ENCODE measurements at regions not wholly inside any gene's neighbourhood (a gene's known extent, or its start where the extent isn't known, plus 50 kb on each side); places are given as distances from the start of the nearest gene placed in this dataset.
A peak's percentile ranks its signal among the peaks of the same experiment; 100 is the strongest.
"Not testable (repeated sequence)": the region's sequence is repeated elsewhere in the genome, so short reads cannot be mapped to it uniquely, and the experiment has no call there.

DNA sequence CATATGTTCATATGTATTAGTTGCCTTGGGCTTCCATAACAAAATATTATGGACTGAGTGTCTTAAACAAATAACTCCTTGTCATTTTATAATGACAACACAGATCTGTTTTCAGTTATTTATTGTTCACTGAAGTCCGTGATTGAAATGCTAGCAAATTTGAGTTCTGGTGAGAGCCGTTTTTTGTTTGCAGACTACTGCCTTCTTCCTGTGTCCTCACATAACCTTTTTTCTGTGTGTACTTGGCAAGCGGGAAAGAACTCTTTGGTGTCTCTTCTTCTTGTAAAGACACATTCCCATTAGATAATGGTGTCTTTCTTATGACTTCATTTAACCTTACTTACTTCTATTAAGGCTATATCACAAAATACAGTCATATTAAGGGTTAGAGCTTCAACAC lies 482.9 kb upstream of the EYS start:
- no peak for DNase-seq

DNA sequence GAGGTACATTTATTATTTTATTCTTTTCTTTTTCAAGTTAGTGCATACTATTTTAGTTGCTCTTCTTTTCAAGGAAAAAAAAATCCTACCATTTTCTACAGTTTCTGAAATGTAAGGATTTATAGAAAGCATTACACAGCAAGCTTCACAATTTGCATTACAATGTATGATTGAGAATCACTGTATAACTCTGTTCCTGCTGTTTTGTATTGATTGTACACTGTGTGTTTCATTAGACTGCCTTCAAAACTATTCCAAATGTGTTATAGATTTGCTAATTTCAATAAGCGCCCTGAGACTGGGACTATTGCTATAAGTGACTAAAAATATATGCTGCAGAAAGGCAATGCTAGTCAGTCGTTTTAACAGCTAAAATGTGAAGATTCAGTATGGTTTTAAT lies 479.7 kb upstream of the EYS start:
- DNase-seq: no peak

DNA sequence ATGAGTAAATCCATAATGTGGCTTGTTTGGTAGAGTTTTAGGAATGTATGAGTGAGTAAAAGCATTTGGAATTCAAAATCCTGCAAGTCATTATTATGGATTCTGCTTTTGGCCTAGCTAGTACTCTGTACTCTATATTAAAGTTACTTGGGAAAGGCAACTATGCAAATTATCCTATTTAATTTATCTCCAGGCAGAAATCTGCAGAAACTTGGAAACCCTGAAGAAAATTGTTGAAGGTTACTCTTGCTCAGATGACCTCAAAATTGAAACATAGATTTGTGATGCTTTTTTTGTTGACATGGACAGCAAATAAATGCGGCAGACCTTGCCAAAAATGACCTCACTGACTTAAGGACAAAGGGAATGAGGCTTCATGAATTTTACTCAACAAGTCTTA lies 477.1 kb upstream of the EYS start:
- DNase-seq: no peak

DNA sequence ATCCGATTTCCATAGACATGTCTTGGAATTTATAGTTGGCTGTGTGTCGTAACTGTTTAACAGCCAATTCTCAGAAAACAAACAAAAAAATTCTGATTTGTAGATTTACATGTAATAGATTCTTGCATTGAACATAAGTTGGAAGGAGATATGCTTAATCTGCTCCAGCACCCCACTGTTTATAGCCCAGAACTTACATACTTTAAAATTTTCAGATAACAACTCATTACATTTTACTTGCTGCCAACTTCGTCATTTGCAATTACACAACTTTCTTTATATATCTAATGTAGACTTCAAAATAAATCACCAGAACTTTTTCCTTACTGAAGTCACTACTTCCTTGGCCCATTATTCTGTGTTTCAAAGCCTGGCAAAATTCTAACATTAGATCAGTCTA lies 472.3 kb upstream of the EYS start:
- DNase-seq: no peak

DNA sequence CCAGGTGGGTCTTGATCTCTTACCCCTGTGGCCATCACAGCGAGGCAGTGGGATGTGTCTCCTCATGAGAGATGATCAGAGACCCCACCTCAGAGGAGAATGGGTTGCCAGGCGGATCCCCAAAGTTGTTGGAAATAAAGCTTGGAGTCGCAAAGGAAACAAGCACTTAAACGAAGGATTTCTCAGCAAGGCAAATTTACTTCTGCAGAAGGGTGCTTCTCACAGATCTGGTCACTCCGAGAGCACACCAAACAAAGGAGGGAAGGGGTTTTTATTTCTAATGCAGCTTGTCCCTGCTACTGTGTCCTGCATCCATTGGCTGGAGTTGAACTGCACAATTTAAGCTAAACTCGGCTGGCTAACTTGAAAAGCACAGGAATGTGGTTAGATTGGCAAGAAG lies 466.6 kb upstream of the EYS start:
- no peak for DNase-seq

DNA sequence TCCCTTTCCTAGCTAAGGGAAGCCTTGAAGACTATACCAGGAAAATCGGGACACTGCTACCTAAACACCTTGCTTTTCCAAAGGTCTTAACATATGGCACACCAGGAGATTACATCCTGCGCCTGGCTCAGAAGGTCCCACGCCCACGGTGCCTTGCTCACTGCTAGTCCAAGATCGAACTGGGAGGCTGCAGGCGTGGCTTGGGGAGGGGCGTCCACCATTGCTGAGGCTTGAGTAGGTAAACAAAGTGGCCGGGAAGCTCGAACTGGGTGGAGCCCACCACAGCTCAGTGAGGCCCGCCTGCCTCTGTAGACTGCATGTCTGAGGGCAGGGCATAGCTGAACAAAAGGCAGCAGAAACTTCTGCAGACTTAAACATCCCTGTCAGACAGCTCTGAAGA lies 459.7 kb upstream of the EYS start:
- DNase-seq: not testable (repeated sequence)

DNA sequence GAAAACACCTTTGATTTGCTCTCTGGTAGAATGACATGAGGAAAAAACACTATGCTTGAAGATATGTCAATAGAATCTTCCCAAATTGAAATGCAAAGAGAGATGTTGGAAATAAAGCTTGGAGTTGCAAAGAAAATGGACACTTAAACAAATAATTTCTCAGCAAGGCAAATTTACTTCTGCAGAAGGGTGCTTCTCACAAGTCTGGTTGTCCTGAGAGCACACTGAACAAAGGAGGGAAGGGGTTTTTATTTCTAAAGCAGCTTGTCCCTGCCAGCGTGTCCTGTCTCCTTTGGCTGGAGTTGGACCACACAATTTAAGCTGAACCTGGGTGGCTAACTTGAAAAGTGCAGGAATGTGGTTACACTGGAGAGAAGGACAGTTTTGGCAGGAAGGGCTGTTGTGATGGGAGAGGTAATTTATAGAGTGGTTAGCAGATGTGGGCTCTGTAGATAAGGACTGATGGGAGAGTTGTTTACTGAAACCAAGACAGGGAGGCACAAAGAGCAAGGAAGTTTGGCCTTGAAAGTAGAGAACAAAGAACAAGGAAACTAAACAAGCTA lies 454.6 kb upstream of the EYS start:
- no peak for DNase-seq

DNA sequence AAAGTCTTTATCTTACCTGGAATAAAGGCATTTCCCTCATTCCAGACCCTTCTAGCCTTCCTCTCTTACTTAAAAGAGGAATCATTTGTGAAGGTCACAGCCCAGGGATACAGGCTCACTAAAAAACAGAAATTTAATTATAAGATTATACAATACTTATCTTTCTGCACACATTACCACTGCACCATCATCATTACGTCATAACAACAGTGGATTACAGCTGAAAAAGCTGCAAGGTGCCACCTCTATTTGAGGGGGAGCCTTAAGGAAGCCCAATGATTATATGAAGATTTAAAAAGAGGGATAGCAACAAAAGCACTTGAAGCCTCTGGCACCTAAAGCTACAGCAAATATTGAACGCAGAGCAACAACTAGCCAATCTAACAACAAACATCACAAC lies 452.9 kb upstream of the EYS start:
- no peak for DNase-seq

DNA sequence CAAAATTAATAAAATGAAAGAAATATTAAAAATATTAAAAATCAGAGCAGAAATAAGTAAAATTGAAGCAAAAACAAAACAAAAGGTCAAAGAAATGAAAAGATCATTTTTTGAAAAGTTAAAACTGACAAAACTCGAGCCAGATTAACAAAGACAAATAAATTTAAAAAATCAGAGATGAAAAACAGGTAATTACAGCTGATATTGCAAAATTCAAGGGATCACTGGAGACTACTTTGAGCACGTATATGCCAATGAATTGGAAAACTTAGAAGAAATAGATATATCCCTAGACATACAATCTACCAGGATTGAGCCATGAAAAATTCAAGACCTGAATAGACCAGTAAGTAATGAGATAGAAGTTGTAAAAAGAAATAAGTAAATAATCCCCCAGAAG lies 446.2 kb upstream of the EYS start:
- DNase-seq: no peak

DNA sequence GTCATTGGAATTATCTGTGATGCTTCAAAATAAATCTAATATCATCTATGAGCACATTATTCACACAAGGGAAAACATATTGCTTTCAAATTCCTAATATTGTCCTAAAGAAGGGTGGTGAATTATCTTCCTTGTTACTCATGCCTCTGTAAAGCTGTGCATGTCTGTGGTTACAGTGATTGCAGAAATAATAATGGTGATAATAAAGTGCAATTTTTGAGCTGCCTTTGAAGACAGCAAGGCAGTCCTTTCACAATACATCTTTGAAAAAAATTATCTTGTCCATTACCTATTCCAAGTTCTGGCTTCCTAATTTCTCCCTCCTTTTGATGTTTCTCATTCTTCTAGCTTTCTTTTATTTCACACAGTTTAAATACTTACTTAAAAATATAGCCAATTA lies 442.1 kb upstream of the EYS start:
- no peak for DNase-seq

DNA sequence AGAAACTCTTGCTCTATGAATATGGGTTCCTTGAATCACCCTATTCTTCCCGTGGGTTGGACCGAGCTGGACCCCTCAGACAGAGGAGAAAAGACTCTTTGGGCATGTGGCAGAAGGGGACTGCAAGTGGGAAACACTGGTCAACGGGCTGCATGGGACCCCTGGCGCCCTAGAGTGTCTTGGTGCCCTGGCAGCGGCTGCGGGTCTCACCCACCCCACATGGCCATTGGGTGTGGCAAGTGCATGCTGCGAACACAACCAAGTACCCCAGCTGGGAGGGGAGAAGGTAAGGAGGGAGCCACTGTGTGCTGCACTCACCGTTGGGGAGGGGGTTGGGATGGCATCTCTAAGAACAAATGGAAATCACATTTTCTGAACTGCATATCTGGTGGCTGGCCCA lies 438.8 kb upstream of the EYS start:
- DNase-seq: no peak

DNA sequence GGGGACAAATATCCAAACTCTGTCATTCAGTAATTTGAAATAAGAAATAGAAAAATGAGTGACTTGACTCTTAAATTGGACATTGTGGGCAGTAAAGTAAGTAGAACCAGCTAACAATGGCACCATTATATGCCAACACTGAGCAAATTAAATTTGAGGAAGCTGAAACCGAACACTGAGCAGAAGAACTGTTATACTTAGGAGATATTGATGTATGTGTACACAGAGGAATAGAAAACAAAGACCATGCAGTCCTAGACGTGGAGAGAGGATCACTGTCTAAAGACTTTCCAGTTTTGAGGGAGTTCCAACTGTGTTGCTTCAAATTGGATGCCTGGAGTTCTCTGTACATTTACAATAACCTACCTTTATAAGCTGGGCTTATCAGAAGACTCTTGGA lies 427.0 kb upstream of the EYS start:
- no peak for DNase-seq

DNA sequence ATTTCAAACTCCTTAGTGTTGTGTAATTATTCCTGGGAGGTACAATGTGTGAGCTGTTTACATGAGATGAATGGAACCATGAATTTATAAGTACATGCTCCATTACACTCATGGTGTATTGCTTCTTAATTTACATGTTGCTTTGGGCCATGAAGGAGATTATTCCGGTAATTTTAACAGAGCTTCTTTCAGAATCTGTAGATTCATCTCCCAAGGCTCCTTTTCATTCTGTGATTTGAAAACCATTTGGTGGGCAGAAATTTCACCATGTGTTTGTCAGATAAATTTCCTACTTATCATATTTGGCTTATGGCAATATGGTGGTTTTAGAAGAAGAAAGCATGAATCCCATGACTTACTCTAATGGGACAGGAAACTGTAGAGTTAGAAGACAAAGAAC lies 421.6 kb upstream of the EYS start:
- no peak for DNase-seq

DNA sequence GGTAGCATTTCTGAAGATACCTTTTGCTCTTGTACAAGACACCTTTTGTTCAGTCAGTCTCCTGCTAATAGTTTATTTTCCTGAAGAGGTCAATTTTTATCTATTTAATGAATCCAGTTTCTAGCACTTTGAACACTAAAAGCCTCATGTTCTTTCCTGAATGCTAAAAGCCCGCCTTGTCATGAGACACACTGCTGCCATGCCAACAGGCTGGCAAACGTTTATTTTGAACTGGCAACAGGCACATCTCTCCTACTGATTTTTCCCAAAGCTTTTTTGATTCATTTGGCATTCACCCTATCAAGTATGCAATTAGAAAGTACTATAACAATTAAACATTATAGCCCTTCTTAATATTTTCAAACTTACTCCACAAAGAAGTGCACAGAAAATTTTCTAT lies 421.2 kb upstream of the EYS start:
- no peak for DNase-seq

DNA sequence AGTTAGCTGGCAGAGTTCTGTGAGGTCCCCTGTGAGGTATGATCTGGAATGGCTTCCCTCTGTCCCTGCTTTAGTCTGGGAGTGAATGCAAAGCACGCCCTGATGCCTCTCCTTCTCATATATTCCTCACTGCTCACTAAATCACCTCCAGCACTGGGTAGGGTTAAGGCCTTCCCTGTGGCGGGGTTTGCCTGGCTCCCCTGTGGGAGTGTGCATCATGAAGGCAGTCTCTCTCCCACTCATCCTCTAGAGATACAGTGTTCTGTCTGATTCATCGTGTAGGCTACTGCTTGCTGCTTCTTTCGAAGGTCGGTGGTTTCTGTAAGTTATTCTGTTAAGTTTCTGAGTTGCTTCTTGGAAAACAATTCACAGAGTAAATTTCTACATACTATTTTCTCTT lies 420.0 kb upstream of the EYS start:
- no peak for DNase-seq

DNA sequence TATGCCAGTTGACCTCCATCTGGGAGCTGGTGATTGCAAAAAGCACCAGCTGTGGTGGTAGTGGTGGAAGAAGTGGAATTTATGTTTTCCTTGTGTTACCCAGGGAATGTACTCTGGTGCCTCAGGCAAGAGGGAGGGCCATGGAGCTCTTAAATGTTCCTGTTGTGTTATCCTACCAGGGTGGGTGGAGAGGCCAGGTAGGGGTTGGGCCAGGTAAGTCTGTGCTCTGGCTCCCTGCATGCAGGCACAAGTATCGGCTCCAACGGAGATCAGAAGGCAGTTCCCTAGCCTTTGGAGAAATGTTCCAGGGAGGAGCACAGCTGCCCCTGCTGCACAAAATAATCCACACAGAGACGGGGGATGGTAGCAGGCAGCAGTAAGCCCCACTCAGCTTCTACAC lies 419.3 kb upstream of the EYS start:
- DNase-seq: no peak

DNA sequence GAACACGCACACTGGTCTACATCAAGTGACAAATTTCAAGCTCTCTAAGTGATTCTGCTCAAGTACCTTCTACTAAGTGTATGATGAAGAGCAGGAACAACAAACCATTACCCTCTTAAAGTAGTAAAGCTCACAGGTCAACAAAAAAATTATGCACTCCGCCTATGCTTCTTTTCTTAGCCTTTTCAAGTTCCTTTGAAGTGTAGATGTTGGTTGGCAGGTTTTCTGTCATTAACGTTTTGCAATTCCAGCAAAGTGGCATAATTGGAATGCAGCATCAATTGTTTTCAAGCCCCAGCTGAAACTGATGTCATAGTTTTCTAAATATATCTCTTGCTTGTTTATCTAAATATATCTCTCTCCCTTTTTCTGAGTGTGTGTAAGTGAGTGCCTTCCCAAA lies 396.9 kb upstream of the EYS start:
- DNase-seq: no peak

DNA sequence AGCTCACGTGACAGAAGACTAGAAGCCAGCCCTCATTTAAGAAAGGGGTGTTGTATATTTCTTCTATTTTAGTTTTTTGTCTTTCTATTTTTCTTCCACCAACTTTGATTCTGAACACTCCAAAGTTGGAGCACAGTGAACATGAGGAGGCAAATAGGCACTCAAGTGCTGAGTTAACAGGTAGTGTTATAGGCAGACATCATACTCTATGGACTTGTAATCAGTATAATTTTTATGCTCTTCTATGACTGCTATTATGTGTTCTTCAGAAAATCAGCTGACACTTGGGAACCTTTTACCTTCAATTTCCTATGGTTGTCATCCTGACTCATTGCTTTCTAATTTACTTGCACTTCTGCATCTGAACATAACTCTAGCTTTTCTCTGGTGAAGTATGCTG lies 396.3 kb upstream of the EYS start:
- DNase-seq: no peak

DNA sequence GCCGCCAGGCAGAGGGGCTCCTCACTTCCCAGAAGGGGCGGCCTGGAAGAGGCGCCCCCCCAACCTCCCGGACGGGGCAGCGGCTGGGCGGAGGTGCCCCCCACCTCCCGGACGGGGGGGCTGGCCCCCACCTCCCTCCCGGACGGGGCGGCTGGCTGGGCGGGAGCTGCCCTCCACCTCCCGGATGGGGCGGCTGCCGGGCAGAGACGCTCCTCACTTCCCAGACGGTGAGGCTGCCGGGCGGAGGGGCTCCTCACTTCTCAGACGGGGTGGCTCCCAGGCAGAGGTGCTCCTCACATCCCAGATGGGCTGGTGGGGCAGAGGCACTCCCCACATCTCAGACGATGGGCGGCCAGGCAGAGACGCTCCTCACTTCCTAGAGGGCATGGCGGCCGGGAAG lies 389.7 kb upstream of the EYS start:
- peak in 1 of 5 donors; percentile 6 for DNase-seq

DNA sequence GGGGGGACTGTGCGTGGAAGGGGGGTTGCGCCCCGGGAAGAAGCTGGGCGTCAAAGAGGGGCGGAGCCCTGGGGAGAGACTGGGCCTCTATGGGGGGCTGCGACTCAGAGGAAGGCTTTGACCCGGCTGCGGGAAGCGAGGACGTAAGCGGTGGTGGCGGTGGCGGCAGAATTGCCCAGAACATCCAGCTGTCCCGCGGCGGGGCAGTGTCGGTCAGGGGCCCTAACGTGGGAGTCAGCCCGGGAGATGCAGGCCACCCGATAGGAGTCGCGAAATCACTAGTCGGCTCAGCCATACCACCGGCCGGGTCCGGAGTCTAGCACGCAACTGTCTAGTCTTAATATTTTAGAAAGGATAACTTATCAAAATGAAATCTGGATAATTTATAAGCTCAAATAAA lies 387.6 kb upstream of the EYS start:
- DNase-seq: no peak

DNA sequence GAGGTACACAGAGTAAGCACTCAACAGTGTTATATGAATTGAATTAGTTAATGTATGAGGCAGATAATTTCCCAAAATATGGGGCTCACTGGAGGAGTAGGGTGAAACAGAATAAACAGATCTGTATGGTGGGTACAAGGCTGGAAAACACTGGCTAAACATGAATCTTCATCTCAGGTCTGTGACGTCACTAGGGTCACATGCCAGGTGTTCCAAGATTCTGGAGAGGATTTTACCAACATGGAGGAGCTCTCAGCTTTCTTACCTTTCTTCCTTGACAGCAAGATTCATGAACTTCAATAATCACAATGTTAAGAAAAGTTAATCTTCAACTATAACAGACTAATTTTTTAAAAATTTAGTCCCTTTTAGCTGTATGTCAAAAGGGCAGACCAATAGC lies 385.3 kb upstream of the EYS start:
- DNase-seq: not testable (repeated sequence)

DNA sequence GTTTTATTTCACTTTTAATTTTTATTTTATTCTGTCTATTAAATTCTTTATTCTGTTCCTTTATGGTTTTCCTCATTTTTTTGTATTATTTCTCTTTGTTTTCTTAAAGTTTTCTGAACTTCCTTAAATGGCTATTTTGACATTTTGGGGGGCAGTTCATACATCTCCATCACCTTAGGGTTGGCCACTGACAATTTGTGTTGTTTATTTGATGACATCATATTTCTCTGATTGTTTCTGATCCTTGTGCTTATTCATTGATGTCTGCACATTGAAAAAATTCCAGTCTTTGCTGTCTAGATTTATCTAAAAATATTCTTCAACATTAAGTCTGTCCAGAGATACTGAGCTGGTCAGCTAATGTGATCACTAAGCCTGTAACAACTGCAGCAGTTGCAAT lies 379.5 kb upstream of the EYS start:
- DNase-seq: no peak

DNA sequence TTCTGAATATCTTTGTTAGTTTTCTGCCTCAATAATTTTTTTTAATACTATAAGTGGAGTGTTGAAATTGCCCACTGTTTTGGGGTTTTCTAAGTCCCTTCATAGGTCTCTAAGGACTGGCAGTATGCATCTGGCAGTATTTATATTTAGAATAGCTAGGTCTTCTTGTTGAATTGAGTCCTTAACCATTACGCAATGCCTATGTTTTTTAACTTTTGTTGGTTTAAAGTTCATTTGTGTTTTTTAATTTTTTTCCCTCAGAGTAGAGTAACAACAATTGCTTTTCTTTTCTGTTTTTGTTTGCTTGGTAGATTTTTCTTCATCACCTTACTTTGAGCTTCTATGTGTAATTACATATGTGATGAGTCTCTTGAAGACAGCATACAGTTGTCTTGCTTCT lies 375.9 kb upstream of the EYS start:
- no peak for DNase-seq

DNA sequence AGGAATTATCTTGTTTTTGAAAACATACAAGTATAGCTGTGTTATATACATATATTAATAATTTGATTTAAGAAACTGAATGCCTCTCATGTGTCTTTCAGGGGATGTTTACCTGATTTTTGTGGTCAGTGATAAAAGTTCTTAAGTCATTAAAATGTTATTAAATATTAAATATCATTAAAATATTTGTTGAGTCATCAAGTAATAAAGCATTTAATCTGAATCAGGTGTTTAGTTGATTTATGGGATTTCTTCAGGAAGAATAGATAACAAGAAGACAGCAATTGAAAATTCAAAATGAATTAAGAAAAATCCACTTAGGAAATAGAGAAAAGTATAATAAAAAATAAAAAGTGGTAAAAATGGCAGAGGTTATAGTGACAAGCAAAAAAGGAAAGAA lies 361.9 kb upstream of the EYS start:
- no peak for DNase-seq

DNA sequence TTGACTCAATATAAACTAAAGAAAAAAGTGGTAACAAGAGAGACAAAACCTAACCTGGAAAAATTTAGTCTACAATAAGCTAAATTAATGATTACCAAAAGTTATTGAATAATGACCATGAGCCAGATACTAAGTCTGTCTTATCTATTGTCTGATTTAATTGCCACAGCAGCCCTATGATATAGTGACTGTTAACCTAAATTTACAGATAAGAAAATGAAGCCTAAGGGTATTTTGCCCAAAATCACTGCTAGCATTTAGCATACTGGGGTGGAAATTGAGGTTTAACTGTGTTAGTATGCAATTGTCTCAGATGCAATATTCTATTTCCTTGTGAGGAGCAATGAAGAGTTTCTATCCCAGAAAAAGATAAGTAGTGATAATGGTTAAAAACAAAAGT lies 361.0 kb upstream of the EYS start:
- DNase-seq: no peak

DNA sequence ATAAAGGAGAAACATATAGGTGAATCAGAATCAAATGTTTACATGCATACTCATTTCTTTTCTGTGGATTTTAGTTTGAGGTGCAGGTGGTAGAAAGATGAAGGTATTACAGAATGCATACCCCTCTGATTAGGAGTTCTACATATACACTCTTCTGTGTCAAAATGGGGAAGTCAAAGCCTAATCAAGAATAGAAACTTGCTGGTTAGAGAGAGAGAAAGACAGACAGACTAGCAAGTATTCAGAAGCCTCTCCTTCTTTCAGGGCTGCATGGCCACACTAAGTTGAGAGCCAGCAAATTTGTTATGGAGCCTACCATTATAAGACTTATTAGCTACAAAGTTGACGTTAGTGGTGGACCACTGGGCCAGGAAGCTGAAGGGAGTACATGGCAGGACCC lies 358.3 kb upstream of the EYS start:
- DNase-seq: no peak

Measured in T-helper 1 cell (primary cell).